GM12874 (cell line): ENCODE measurements at regions not wholly inside any gene's neighbourhood (a gene's known extent, or its start where the extent isn't known, plus 50 kb on each side); places are given as distances from the start of the nearest gene placed in this dataset.

Source experiments
- CTCF ChIP-seq: IDR thresholded peaks from 2 replicates; pipeline ENCODE4 v1.5.1; 2011; ENCODE audit warnings: low read depth, mild to moderate bottlenecking, control low read depth, low read length, moderate library complexity; ENCODE audit not compliant: insufficient read depth

GRCh38 chr18:77481541-77481940, 231.9 kb downstream of the GALR1 start:
- TF ChIP-seq CTCF: no peak

- TF ChIP-seq CTCF: no peak
These were observed 232.8 kb downstream of the GALR1 start for GRCh38 chr18:77482190-77483085.

GRCh38 chr18:77486985-77487384, 237.3 kb downstream of the GALR1 start:
- TF ChIP-seq CTCF: no peak

- no peak for TF ChIP-seq CTCF
These were observed 238.5 kb downstream of the GALR1 start for GRCh38 chr18:77487951-77488740.

- TF ChIP-seq CTCF: no peak
These were observed 245.4 kb downstream of the GALR1 start for GRCh38 chr18:77495079-77495478.

GRCh38 chr18:77495982-77496690, 246.5 kb downstream of the GALR1 start:
- no peak for TF ChIP-seq CTCF

GRCh38 chr18:77501266-77501665, 251.6 kb downstream of the GALR1 start:
- no peak for TF ChIP-seq CTCF
